Dendritic cell treated with granulocyte-macrophage colony-stimulating factor and Interleukin-4, amounts not matched to agents 40 ng/mL and 50 ng/mL, for 4 days (primary cell): ENCODE measurements at regions not wholly inside any gene's neighbourhood (a gene's known extent, or its start where the extent isn't known, plus 50 kb on each side); places are given as distances from the start of the nearest gene placed in this dataset.

Source experiments
- H3K27ac Mint-ChIP-seq: one replicate; pipeline ENCODE4 v1.8.0; 2022; ENCODE audit warnings: mild to moderate bottlenecking, mixed read lengths
- H3K27me3 Mint-ChIP-seq: one replicate; pipeline ENCODE4 v1.8.0; 2022; ENCODE audit warnings: mild to moderate bottlenecking, mixed read lengths
- H3K36me3 Mint-ChIP-seq: one replicate; pipeline ENCODE4 v1.8.0; 2022; ENCODE audit warnings: low read depth, mixed read lengths
- H3K4me1 Mint-ChIP-seq: one replicate; pipeline ENCODE4 v1.8.0; 2022; ENCODE audit warnings: low read depth, mixed read lengths
- H3K4me3 Mint-ChIP-seq: one replicate; pipeline ENCODE4 v1.8.0; 2022; ENCODE audit warnings: mild to moderate bottlenecking, moderate library complexity, mixed read lengths
- H3K9me3 Mint-ChIP-seq: one replicate; pipeline ENCODE4 v1.8.0; 2022; ENCODE audit warnings: mixed read lengths
- intact Hi-C: fragments of 100-400 bp; cut with micrococcal nuclease; formaldehyde crosslinking; loops from one replicate; pipeline ENCODE4 v1.15.0; 2022

- Mint-ChIP-seq H3K27me3 (peaks cover 23% of the 10 kb centered on the region), H3K9me3 (no peaks in the 10 kb centered on the region), H3K4me3 (no peak overlapping the region), H3K4me1 (no peaks in the 10 kb centered on the region), H3K36me3 (no peaks in the 10 kb centered on the region), H3K27ac (no peak overlapping the region)
- intact Hi-C loops, result no loop called here
Observed at GRCh38 chr9:90948156-90948555, 146.5 kb downstream of the SYK start.

DNA sequence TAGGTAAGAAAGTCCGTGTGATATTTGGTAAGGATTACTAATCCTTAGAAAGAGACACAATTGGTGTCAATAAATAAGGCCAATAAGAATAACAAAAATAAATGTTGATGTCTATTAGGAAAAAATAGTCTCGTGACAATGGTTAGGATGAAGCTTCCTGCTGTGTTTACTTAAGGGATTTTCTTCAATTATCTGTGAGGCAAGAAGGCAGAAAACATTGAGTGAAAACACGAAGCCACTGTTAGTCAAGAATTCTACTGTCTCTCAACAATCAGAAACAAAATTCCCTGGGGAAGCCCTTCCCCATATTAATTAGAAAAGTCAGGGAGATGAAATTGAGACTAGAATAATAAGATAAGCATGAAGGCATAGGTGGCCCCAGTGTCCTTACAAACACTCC is 149.0 kb downstream of the SYK start:
- Mint-ChIP-seq H3K36me3 (no peaks in the 10 kb centered on the region), H3K4me3 (no peak overlapping the region), H3K27me3 (peaks cover 26% of the 10 kb centered on the region), H3K9me3 (no peaks in the 10 kb centered on the region), H3K27ac (no peak overlapping the region), H3K4me1 (no peaks in the 10 kb centered on the region)
- intact Hi-C loops, result no loop called here

GRCh38 chr9:90953200-90953599 is 151.6 kb downstream of the SYK start:
- peaks cover 19% of the 10 kb centered on the region for H3K27me3 Mint-ChIP-seq
- H3K4me3 Mint-ChIP-seq, result no peak overlapping the region
- no peaks in the 10 kb centered on the region for H3K9me3 Mint-ChIP-seq
- no peak overlapping the region for H3K27ac Mint-ChIP-seq
- H3K36me3 Mint-ChIP-seq, result no peaks in the 10 kb centered on the region
- intact Hi-C loops, result no loop called here
- no peaks in the 10 kb centered on the region for H3K4me1 Mint-ChIP-seq

DNA sequence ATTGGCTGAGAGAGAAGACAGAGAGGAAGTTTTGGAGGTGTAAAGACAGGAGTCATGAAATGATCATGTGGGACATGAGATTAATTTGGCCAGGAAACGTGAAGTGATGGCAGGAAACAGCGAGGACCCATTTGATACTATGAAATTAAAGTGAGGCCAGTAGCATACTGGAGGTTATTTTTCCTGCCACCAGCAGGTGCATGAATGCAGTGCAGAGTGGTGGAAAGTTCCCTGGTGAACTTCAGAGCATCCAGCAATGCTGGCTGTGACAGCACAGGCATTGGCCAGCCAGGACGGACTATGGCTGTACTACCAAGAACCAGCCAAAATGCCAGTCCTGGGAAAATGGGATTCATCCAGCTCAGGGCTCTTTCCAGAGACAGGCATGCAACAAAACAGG is 152.2 kb downstream of the SYK start:
- no peak overlapping the region for H3K27ac Mint-ChIP-seq
- H3K27me3 Mint-ChIP-seq, result peaks cover 18% of the 10 kb centered on the region
- H3K4me3 Mint-ChIP-seq, result no peak overlapping the region
- H3K9me3 Mint-ChIP-seq, result no peaks in the 10 kb centered on the region
- H3K4me1 Mint-ChIP-seq, result no peaks in the 10 kb centered on the region
- intact Hi-C loops, result no loop called here
- H3K36me3 Mint-ChIP-seq, result no peaks in the 10 kb centered on the region

- Mint-ChIP-seq H3K4me1 (no peaks in the 10 kb centered on the region), H3K36me3 (no peaks in the 10 kb centered on the region), H3K27me3 (peaks cover 11% of the 10 kb centered on the region), H3K9me3 (no peaks in the 10 kb centered on the region), H3K27ac (no peak overlapping the region), H3K4me3 (no peak overlapping the region)
- intact Hi-C loops, result no loop called here
Observed at GRCh38 chr9:90956026-90956810, 154.6 kb downstream of the SYK start.

DNA sequence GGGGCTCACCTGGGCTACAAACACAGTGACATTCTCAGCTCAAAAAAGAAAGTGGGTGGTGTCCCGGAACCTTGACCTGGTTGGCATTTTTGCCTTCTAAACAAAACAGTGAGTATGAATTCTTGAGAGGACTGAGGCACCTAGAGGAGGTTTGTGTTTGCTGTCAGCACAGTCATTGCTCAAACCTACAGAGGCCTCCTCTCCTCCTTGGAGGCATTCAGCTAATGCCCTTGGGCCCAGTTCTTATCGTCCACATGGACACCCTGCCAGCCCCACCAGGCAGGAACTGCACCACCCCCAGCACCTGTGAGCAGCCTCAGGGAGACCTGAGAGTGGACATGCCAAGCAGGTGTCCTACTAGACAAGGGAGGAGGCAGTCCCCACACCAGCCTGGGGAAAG is 156.7 kb downstream of the SYK start:
- intact Hi-C loops, result no loop called here
- Mint-ChIP-seq H3K4me3 (no peak overlapping the region), H3K36me3 (no peaks in the 10 kb centered on the region), H3K4me1 (no peaks in the 10 kb centered on the region), H3K9me3 (peaks cover 6% of the 10 kb centered on the region), H3K27ac (no peak overlapping the region), H3K27me3 (peaks cover 15% of the 10 kb centered on the region)

- Mint-ChIP-seq H3K9me3 (peaks cover 8% of the 10 kb centered on the region), H3K27me3 (peaks cover 10% of the 10 kb centered on the region), H3K27ac (no peak overlapping the region), H3K4me1 (peaks cover 4% of the 10 kb centered on the region), H3K4me3 (no peak overlapping the region), H3K36me3 (no peaks in the 10 kb centered on the region)
- intact Hi-C loops, result no loop called here
Observed at GRCh38 chr9:90960941-90961340, 159.3 kb downstream of the SYK start.

GRCh38 chr9:90961375-90961774 is 159.8 kb downstream of the SYK start:
- no peaks in the 10 kb centered on the region for H3K36me3 Mint-ChIP-seq
- H3K4me1 Mint-ChIP-seq, result peaks cover 4% of the 10 kb centered on the region
- H3K4me3 Mint-ChIP-seq, result no peak overlapping the region
- H3K27ac Mint-ChIP-seq, result no peak overlapping the region
- H3K27me3 Mint-ChIP-seq, result peaks cover 10% of the 10 kb centered on the region
- intact Hi-C loops, result no loop called here
- peaks cover 8% of the 10 kb centered on the region for H3K9me3 Mint-ChIP-seq

- H3K27ac Mint-ChIP-seq, result no peak overlapping the region
- peaks cover 10% of the 10 kb centered on the region for H3K27me3 Mint-ChIP-seq
Observed at GRCh38 chr9:90964101-90965020, 162.7 kb downstream of the SYK start.

GRCh38 chr9:90965226-90966030 is 163.8 kb downstream of the SYK start:
- intact Hi-C loops, result no loop called here
- peaks cover 8% of the 10 kb centered on the region for H3K9me3 Mint-ChIP-seq
- no peak overlapping the region for H3K27ac Mint-ChIP-seq
- peaks cover 4% of the 10 kb centered on the region for H3K4me1 Mint-ChIP-seq
- H3K4me3 Mint-ChIP-seq, result no peak overlapping the region
- peaks cover 10% of the 10 kb centered on the region for H3K27me3 Mint-ChIP-seq
- H3K36me3 Mint-ChIP-seq, result no peaks in the 10 kb centered on the region

More at GRCh38 chr9:90964101-90965020, 162.7 kb downstream of the SYK start:
- H3K4me1 Mint-ChIP-seq, result peaks cover 4% of the 10 kb centered on the region
- intact Hi-C loops, result no loop called here
- H3K9me3 Mint-ChIP-seq, result peaks cover 8% of the 10 kb centered on the region
- H3K4me3 Mint-ChIP-seq, result no peak overlapping the region
- no peaks in the 10 kb centered on the region for H3K36me3 Mint-ChIP-seq

- Mint-ChIP-seq H3K4me1 (peaks cover 4% of the 10 kb centered on the region), H3K27me3 (peaks cover 10% of the 10 kb centered on the region)
- intact Hi-C loops, result no loop called here
Observed at GRCh38 chr9:90966031-90966290, 164.3 kb downstream of the SYK start.

DNA sequence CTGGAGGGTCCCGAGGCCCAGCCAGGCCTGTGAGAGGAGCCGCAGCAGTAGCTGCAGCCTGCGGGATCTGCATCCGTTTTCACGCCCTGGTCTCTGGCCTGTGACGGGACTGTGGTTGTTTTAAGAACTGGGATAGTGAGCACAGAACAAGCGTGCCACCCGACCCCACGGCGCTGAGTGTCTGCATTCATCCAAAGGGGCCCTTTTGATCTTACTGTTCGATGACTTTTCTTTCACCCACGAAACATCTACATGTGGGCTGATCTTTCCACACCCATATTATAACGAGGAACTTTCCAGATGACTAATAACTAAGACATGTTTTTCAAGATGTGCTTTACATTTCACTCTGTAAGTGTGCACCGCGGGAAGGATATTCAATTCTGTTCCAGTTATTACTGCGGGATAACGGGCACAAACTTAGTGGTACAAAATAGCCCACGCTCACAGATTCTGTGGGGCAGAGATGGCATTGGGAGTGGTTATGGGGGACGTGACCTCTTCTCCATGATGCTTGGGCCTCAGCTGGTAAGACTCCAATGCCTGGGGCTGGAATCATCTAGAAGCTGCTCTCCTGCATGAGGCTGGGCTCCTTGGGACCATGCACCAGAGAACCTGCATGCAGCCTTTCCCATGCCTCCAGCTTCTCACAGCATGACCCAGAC is 165.0 kb downstream of the SYK start:
- Mint-ChIP-seq H3K27me3 (peaks cover 10% of the 10 kb centered on the region), H3K36me3 (no peaks in the 10 kb centered on the region), H3K4me1 (peaks cover 4% of the 10 kb centered on the region), H3K27ac (no peak overlapping the region), H3K9me3 (peaks cover 8% of the 10 kb centered on the region), H3K4me3 (no peak overlapping the region)
- intact Hi-C loops, result no loop called here

More at GRCh38 chr9:90966031-90966290, 164.3 kb downstream of the SYK start:
- Mint-ChIP-seq H3K27ac (no peak overlapping the region), H3K9me3 (peaks cover 8% of the 10 kb centered on the region), H3K4me3 (no peak overlapping the region), H3K36me3 (no peaks in the 10 kb centered on the region)

DNA sequence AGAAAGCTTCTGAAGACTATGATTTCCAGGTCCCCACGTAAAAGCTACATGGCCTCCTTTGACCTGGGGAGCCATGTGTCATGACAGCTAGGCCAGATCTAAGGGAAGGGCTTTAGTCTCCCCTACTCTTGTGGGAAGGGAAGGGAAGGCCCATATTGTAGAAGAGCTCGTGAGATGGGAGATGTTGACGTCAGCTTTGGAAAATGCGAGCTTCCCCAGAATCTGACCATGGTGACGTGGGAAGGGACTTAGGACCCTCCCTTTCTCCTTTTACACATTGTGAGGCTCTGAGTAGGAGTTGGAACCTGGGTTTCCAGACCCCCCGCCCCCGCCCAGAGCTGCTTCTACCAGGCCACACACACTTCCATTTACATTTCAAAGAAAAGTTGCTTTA is 165.5 kb downstream of the SYK start:
- intact Hi-C loops, result no loop called here
- H3K27me3 Mint-ChIP-seq, result peaks cover 8% of the 10 kb centered on the region
- no peak overlapping the region for H3K4me3 Mint-ChIP-seq
- peaks cover 4% of the 10 kb centered on the region for H3K4me1 Mint-ChIP-seq
- H3K9me3 Mint-ChIP-seq, result peaks cover 8% of the 10 kb centered on the region
- no peaks in the 10 kb centered on the region for H3K36me3 Mint-ChIP-seq
- no peak overlapping the region for H3K27ac Mint-ChIP-seq
